ENCODE measurements at regions not wholly inside any gene's neighbourhood (a gene's known extent, or its start where the extent isn't known, plus 50 kb on each side); places are given as distances from the start of the nearest gene placed in this dataset.
A peak's percentile ranks its signal among the peaks of the same experiment; 100 is the strongest.

DNA sequence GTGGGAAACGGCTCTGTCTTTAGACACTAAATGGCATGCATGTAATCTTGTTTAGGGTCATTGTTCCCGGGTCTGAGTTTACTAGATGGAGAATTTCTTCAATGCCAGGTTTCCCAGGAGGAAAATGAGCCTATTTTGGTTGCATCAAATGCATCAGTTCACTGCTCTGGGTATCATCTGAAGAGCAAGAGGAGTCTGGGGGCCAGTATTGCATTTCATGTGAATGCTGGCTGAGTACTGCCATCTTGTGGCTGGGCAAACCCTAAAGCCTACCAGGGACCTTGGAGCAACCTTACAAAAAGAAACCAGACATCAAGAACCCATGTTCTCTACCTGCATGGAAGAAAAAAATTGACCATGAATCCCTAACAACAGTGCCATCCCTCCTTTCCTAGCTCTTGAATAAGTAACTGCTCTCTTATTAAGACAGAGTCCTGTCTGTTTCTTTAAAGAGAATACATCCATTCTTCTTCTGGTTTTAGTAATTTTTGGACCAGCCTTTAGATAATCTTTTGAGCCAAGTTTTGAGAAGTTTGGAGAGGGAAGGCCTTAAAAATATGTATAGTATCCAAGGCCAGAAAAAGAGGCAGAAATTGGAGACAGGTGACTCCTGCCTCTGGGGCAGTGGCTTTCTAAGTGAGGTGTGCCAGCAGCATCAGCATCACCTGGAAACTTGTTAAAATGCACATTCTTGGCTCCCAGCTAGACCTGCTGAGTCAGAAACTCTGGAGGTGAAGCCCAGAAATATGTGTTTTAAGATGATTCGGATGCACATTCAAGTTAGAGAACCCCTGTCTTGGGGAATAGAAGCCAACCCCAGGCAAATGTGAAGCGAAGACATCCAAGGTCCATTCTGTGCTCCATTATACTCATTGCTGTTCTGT lies 261.0 kb upstream of the CXCR4 start:
- peak; percentile 51 for DNase-seq (ENCODE audit: low spot score)
- in situ Hi-C loops (cut with MboI; ENCODE audit: low sequenced_read_pairs, unreplicated experiment) = loop anchor here (25.0 kb wide), 1 partner anchor 1392 kb away; no protein-coding TSS in a partner anchor
- TF ChIP-seq, protein P1, sequence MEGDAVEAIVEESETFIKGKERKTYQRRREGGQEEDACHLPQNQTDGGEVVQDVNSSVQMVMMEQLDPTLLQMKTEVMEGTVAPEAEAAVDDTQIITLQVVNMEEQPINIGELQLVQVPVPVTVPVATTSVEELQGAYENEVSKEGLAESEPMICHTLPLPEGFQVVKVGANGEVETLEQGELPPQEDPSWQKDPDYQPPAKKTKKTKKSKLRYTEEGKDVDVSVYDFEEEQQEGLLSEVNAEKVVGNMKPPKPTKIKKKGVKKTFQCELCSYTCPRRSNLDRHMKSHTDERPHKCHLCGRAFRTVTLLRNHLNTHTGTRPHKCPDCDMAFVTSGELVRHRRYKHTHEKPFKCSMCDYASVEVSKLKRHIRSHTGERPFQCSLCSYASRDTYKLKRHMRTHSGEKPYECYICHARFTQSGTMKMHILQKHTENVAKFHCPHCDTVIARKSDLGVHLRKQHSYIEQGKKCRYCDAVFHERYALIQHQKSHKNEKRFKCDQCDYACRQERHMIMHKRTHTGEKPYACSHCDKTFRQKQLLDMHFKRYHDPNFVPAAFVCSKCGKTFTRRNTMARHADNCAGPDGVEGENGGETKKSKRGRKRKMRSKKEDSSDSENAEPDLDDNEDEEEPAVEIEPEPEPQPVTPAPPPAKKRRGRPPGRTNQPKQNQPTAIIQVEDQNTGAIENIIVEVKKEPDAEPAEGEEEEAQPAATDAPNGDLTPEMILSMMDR (IDR thresholded peaks at IDR 0.05; ENCODE audit: borderline replicate concordance, control extremely low read depth, extremely low read depth, insufficient read depth, missing control alignments) = peak; percentile 87

DNA sequence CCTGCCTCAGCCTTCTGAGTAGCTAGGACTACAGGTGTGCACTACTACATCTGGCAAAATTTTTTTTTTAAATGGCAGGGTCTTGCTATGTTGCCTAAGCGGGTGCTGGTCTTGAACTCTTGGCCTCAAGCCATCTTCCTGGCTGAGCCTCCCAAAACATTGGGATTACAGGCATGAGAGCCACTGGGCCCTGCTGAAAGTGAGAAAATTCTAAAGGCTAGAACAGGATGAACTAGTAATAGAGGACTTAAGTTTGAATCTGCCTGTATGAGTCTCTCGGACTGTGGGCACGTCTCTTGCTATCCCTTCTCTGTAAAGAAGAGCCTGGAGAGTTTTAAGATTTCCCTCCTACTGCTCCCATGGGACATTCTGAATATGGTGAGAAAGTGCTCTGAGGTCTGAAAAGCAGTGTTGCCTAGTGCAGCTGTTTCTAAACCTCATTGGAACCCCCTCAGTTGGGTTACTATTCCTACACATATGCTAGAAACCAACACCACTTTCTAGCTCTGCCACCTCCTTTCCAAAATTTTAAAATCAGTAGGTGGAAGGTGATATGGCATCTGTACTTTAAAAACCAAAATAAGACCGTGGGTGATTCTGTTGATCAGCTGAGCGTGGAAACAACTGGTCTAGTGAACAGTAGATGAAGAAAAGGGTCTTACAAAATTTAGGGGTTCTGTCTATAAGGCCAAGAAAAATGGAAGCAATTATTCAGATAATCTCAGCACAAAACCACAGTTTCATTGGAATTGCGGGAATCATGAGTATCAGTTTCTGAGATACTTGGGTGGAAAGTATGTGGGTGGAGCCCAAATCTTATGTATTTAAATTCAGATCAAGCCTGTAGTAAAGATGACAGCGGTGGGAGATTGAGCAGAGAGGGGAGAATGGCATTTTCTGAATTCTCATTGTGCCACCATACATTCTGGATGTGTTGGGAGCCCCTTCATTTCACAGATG lies 259.8 kb upstream of the CXCR4 start:
- TF ChIP-seq, protein P1 (IDR thresholded peaks at IDR 0.05; ENCODE audit: borderline replicate concordance, control extremely low read depth, extremely low read depth, insufficient read depth, missing control alignments) = no peak
- in situ Hi-C loops (cut with MboI; ENCODE audit: low sequenced_read_pairs, unreplicated experiment) = loop anchor here (25.0 kb wide), 1 partner anchor 1390 kb away; no protein-coding TSS in a partner anchor

DNA sequence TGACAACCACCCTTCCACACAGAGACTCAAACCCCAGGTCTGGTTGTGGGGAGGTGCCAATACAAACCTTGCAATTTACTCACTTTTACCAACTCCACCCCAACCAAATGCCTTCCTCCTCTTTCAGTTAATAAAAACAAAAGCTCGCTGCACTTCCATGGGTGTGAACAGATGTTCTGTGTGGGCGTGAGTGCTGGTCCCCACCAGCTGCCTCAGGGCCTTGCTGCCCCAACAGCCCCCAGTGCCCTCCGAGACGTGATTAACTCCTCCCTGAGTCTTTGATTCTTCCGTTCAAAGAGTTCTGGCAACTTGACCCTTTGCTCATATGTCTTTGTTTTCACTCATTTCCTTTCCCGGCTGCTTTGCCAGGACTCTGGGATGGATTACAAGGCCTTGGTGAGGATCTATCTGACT lies 258.9 kb upstream of the CXCR4 start:
- TF ChIP-seq, protein P1 (IDR thresholded peaks at IDR 0.05; ENCODE audit: borderline replicate concordance, control extremely low read depth, extremely low read depth, insufficient read depth, missing control alignments) = no peak
- in situ Hi-C loops (cut with MboI; ENCODE audit: low sequenced_read_pairs, unreplicated experiment) = loop anchor here (25.0 kb wide), 1 partner anchor 1390 kb away; no protein-coding TSS in a partner anchor
- DNase-seq (ENCODE audit: low spot score) = no peak

More for the DNA sequence above, 259.8 kb upstream of the CXCR4 start:
- no peak for DNase-seq (ENCODE audit: low spot score)

DNA sequence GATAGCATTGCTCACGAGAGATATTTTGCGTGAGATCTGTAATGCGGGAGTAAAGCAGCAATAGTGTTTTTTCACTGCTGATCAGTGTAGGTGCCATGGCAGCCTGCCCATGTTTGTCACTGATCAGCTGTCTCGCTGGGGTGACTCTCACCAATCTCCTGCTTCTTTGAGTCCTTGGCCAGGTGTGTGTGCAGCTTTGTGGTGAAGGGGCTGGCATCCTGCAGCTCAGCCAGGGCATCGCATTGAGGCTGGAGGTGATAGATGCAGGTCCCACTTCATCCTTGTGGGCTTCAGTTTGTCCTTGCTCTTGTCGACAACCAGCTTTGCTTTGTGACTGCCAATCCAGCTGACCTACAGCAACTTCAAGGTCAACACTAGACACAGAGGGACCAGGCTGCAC lies 258.3 kb upstream of the CXCR4 start:
- no peak for DNase-seq (ENCODE audit: low spot score)
- TF ChIP-seq, protein P1 (IDR thresholded peaks at IDR 0.05; ENCODE audit: borderline replicate concordance, control extremely low read depth, extremely low read depth, insufficient read depth, missing control alignments) = no peak
- in situ Hi-C loops (cut with MboI; ENCODE audit: low sequenced_read_pairs, unreplicated experiment) = loop anchor here (25.0 kb wide), 1 partner anchor 1389 kb away; no protein-coding TSS in a partner anchor

DNA sequence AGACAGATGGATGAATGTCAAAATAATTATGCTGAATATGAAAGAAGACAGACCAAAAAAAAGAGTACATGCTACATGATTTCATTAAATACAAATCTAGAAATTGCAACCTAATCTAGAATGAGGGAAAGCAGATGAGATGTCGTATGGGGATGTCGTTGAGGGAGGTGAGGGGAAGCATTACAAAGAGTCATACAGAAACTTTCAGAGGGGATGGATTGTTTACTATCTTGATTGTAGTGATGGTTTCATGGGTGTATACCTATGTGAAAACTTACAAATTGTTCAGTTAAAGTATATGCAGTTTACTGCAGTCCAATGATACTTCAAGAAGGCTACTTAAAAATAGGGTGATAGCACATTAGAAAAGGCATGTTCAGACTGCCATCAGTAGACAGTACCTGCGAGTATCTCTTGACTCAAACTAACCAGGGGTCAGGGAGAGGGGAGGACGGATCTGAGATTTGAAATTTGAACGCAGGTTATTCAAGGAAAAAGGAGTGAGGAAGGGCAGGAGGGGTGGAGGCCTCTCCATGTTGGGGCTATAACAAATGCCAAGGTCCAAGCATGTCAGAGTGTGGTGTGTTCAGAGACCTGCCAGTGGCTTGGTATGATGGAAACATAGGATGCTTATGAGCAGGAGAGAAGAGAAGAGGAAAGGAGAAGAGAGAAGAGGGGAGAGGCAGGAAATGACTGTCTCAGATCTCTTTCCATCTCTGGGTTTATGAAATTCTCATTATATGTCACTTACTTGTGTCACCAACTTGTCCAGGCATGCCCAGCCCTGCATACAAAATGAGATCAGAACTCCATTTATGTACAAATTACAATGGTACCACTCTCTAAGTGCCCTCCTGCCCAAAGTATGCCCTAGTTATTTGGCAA lies 257.3 kb upstream of the CXCR4 start:
- DNase-seq (ENCODE audit: low spot score) = no peak
- TF ChIP-seq, protein P1 (IDR thresholded peaks at IDR 0.05; ENCODE audit: borderline replicate concordance, control extremely low read depth, extremely low read depth, insufficient read depth, missing control alignments) = no peak
- in situ Hi-C loops (cut with MboI; ENCODE audit: low sequenced_read_pairs, unreplicated experiment) = loop anchor here (25.0 kb wide), 1 partner anchor 1388 kb away; no protein-coding TSS in a partner anchor
